Fibroblast of pulmonary artery (primary cell): ENCODE measurements at regions not wholly inside any gene's neighbourhood (a gene's known extent, or its start where the extent isn't known, plus 50 kb on each side); places are given as distances from the start of the nearest gene placed in this dataset.

ENCODE experiments used
- DNase-seq: peaks from one replicate; pipeline ENCODE4 v3.0.0-alpha.2; 2010; ENCODE audit warnings: low read depth
- H3K4me3 ChIP-seq: replicated peaks from 2 replicates; pipeline ENCODE4 v1.5.1; 2011; ENCODE audit warnings: low read depth, mild to moderate bottlenecking, control low read depth, low read length, moderate library complexity
- CTCF ChIP-seq: IDR thresholded peaks from 2 replicates; pipeline ENCODE4 v1.5.1; 2011; ENCODE audit warnings: mild to moderate bottlenecking, control low read depth, low read length, inconsistent platforms; ENCODE audit errors: missing control alignments

GRCh38 chr2:117737846-117738245 is 76.6 kb upstream of the DDX18 start:
- DNase-seq, result no peak
- no peak overlapping the region for H3K4me3 ChIP-seq
- no peak for TF ChIP-seq CTCF

- no peak for DNase-seq
- TF ChIP-seq CTCF, result no peak
- no peak overlapping the region for H3K4me3 ChIP-seq
These were observed 75.3 kb upstream of the DDX18 start for GRCh38 chr2:117738991-117739839.

GRCh38 chr2:117745537-117745936 is 69.0 kb upstream of the DDX18 start:
- no peak for DNase-seq
- H3K4me3 ChIP-seq, result no peak overlapping the region
- no peak for TF ChIP-seq CTCF

GRCh38 chr2:117755768-117756167 is 58.7 kb upstream of the DDX18 start:
- H3K4me3 ChIP-seq, result no peak overlapping the region
- TF ChIP-seq CTCF, result no peak
- no peak for DNase-seq

- DNase-seq, result no peak
- TF ChIP-seq CTCF, result no peak
- H3K4me3 ChIP-seq, result no peak overlapping the region
These were observed 53.6 kb upstream of the DDX18 start for GRCh38 chr2:117760916-117761315.

GRCh38 chr2:117762454-117762853 is 52.0 kb upstream of the DDX18 start:
- no peak for DNase-seq
- TF ChIP-seq CTCF, result no peak
- no peak overlapping the region for H3K4me3 ChIP-seq

GRCh38 chr2:117763804-117764203 is 50.7 kb upstream of the DDX18 start:
- TF ChIP-seq CTCF, result no peak
- no peak overlapping the region for H3K4me3 ChIP-seq
- DNase-seq, result no peak
